Neural crest cell (in vitro differentiated cells): ENCODE measurements at regions not wholly inside any gene's neighbourhood (a gene's known extent, or its start where the extent isn't known, plus 50 kb on each side); places are given as distances from the start of the nearest gene placed in this dataset.
"Not testable (repeated sequence)": the region's sequence is repeated elsewhere in the genome, so short reads cannot be mapped to it uniquely, and the experiment has no call there.

Experiments used
- DNase-seq: peaks from one replicate; pipeline ENCODE4 v3.0.0; 2021; ENCODE audit warnings: low read depth, mixed read lengths, low spot score
- H3K27ac Mint-ChIP-seq: one replicate; pipeline ENCODE4 v1.8.0; 2021; ENCODE audit warnings: mild to moderate bottlenecking, mixed read lengths; ENCODE audit not compliant: unreplicated experiment
- H3K27me3 Mint-ChIP-seq: 2 replicates; pipeline ENCODE4 v1.8.0; 2021; ENCODE audit warnings: low read depth, mild to moderate bottlenecking, mixed read lengths
- H3K36me3 Mint-ChIP-seq: 2 replicates; pipeline ENCODE4 v1.8.0; 2021; ENCODE audit warnings: low read depth, mild to moderate bottlenecking, mixed read lengths
- H3K4me1 Mint-ChIP-seq: 2 replicates; pipeline ENCODE4 v1.8.0; 2021; ENCODE audit warnings: mixed read lengths
- H3K4me3 Mint-ChIP-seq: one replicate; pipeline ENCODE4 v1.8.0; 2021; ENCODE audit warnings: mild to moderate bottlenecking, mixed read lengths
- H3K9me3 Mint-ChIP-seq: 2 replicates; pipeline ENCODE4 v1.8.0; 2021; ENCODE audit warnings: mixed read lengths
- CTCF ChIP-seq: fragments of 200-600 bp; sonication (generic); conservative IDR thresholded peaks from 2 replicates; pipeline ENCODE4 v1.5.0; 2021; ENCODE audit warnings: antibody characterized with exemption, mild to moderate bottlenecking

DNA sequence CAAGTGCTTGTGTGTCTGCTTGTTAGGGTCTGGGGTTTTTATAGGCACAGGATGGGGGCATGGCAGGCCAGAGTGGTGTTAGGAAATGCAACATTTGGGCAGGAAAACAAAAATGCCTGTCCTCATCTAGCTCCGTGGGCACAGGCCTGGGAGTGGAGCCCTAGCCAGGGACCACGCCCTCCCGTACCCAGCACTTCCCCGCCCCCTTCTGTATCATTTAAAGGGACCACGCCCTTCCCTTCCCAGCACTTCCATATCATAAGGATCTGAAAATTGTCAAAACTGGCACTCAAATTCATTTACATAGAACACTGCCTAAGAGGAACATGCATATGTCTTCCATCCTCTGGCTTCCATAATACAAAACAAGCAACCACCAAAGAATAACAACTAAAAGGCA, 185.8 kb downstream of the B3GLCT start:
- peaks cover 12% of the 10 kb centered on the region for H3K4me1 Mint-ChIP-seq
- peaks cover 10% of the 10 kb centered on the region for H3K9me3 Mint-ChIP-seq
- no peaks in the 10 kb centered on the region for H3K36me3 Mint-ChIP-seq
- no peak for DNase-seq
- no peak overlapping the region for H3K4me3 Mint-ChIP-seq
- TF ChIP-seq CTCF = no peak
- H3K27ac Mint-ChIP-seq = no peak overlapping the region
- no peaks in the 10 kb centered on the region for H3K27me3 Mint-ChIP-seq

GRCh38 chr13:31394506-31394905, 194.7 kb downstream of the B3GLCT start:
- no peak for TF ChIP-seq CTCF
- Mint-ChIP-seq H3K27me3 (no peaks in the 10 kb centered on the region), H3K9me3 (peaks cover 2% of the 10 kb centered on the region), H3K4me1 (no peaks in the 10 kb centered on the region), H3K36me3 (peaks cover 5% of the 10 kb centered on the region), H3K27ac (no peak overlapping the region), H3K4me3 (no peak overlapping the region)
- DNase-seq = no peak

GRCh38 chr13:31395090-31395489, 195.3 kb downstream of the B3GLCT start:
- Mint-ChIP-seq H3K9me3 (peaks cover 6% of the 10 kb centered on the region), H3K36me3 (peaks cover 8% of the 10 kb centered on the region), H3K4me3 (no peak overlapping the region), H3K27ac (no peak overlapping the region), H3K27me3 (no peaks in the 10 kb centered on the region), H3K4me1 (no peaks in the 10 kb centered on the region)
- DNase-seq = no peak
- no peak for TF ChIP-seq CTCF

GRCh38 chr13:31399690-31400089, 199.9 kb downstream of the B3GLCT start:
- peaks cover 12% of the 10 kb centered on the region for H3K9me3 Mint-ChIP-seq
- no peak for DNase-seq
- no peaks in the 10 kb centered on the region for H3K27me3 Mint-ChIP-seq
- H3K36me3 Mint-ChIP-seq = peaks cover 12% of the 10 kb centered on the region
- H3K27ac Mint-ChIP-seq = no peak overlapping the region
- no peak overlapping the region for H3K4me3 Mint-ChIP-seq
- no peak for TF ChIP-seq CTCF
- H3K4me1 Mint-ChIP-seq = no peaks in the 10 kb centered on the region

- not testable (repeated sequence) for DNase-seq
Measured at GRCh38 chr13:31403711-31404110, 203.9 kb downstream of the B3GLCT start.

GRCh38 chr13:31408927-31409326, 209.2 kb downstream of the B3GLCT start:
- H3K36me3 Mint-ChIP-seq = no peaks in the 10 kb centered on the region
- DNase-seq = no peak
- H3K9me3 Mint-ChIP-seq = no peaks in the 10 kb centered on the region
- no peaks in the 10 kb centered on the region for H3K27me3 Mint-ChIP-seq
- H3K27ac Mint-ChIP-seq = no peak overlapping the region
- peaks cover 11% of the 10 kb centered on the region for H3K4me1 Mint-ChIP-seq
- H3K4me3 Mint-ChIP-seq = no peak overlapping the region
- no peak for TF ChIP-seq CTCF

More at GRCh38 chr13:31403711-31404110, 203.9 kb downstream of the B3GLCT start:
- H3K4me3 Mint-ChIP-seq, H3K27me3 Mint-ChIP-seq, H3K27ac Mint-ChIP-seq, H3K4me1 Mint-ChIP-seq, H3K36me3 Mint-ChIP-seq: not testable (repeated sequence)
- H3K9me3 Mint-ChIP-seq = peaks cover 10% of the 10 kb centered on the region
